ENCODE measurements at regions not wholly inside any gene's neighbourhood (a gene's known extent, or its start where the extent isn't known, plus 50 kb on each side); places are given as distances from the start of the nearest gene placed in this dataset.

DNA sequence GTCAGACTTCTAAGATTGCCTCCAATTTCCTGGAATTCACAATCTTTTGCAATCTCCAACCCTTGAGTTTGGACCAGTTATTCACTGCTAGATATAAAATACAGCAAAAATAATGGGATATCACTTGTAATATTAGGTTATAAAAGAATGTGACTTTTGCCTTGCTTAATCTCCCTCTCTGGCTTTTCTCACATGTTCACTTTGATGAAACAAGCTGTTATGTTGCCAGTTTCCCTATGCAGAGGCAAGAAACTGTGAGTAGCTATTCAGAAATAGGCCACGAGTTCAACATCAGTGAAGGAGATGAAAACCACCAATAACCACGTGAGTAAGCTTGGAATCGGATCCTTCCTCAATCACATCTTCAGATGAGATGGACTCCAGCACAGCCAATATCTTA, 842.7 kb downstream of the RNF144A start:
- TF ChIP-seq POLR2AphosphoS5 (IDR thresholded peaks at IDR 0.05) (no peak), EP300 (IDR thresholded peaks at IDR 0.05; ENCODE audit: low read depth) (no peak), POLR2A (IDR thresholded peaks at IDR 0.05) (no peak)
- TF ChIP-seq, protein P1, sequence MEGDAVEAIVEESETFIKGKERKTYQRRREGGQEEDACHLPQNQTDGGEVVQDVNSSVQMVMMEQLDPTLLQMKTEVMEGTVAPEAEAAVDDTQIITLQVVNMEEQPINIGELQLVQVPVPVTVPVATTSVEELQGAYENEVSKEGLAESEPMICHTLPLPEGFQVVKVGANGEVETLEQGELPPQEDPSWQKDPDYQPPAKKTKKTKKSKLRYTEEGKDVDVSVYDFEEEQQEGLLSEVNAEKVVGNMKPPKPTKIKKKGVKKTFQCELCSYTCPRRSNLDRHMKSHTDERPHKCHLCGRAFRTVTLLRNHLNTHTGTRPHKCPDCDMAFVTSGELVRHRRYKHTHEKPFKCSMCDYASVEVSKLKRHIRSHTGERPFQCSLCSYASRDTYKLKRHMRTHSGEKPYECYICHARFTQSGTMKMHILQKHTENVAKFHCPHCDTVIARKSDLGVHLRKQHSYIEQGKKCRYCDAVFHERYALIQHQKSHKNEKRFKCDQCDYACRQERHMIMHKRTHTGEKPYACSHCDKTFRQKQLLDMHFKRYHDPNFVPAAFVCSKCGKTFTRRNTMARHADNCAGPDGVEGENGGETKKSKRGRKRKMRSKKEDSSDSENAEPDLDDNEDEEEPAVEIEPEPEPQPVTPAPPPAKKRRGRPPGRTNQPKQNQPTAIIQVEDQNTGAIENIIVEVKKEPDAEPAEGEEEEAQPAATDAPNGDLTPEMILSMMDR (IDR thresholded peaks at IDR 0.05): no peak
